HCT116 (cell line): ENCODE measurements at regions not wholly inside any gene's neighbourhood (a gene's known extent, or its start where the extent isn't known, plus 50 kb on each side); places are given as distances from the start of the nearest gene placed in this dataset.

Experiments
- ATAC-seq: fragments of 200-7000 bp; cut with Tn5 transposase; 2 replicates; pipeline ENCODE4 v1.9.1; 2020; ENCODE audit warnings: mild to moderate bottlenecking, moderate library complexity
- BruUV-seq: library from RNA; stranded (reverse); fragments of 400-500 nt; replicated peaks from 2 replicates; lab custom pipeline; 2021; lab: Mats Ljungman, UMichigan
- CTCF ChIA-PET: fragments of 300-600 bp; sonication (Branson Sonifier 250); formaldehyde crosslinking; loops from one replicate; lab custom pipeline; 2021; ENCODE audit warnings: antibody characterized with exemption; lab: Charles Lee
- POLR2A ChIA-PET: fragments of 300-600, 350-600 bp; sonication (Branson Sonifier 250); formaldehyde crosslinking; loops from one replicate; lab custom pipeline; 2021; ENCODE audit warnings: antibody characterized with exemption; lab: Charles Lee
- RAD21 ChIA-PET, 2 experiments: fragments of 300-600 bp; sonication (Branson Sonifier 250); formaldehyde crosslinking; loops; one replicate each; lab custom pipeline; 2023; ENCODE audit warnings: low total read pairs in 2 of 2; ENCODE audit not compliant: uncharacterized antibody in 2 of 2, unreplicated experiment in 2 of 2, low non-redundant PET in 1 of 2; lab: Charles Lee
- DNase-seq: peaks from one replicate; pipeline ENCODE4 v3.0.0-alpha.2; 2010; ENCODE audit warnings: low read depth, low spot score
- H2AFZ ChIP-seq: fragments of 200-600 bp; shearing (Covaris generic), sonication (generic); 2 replicates; pipeline ENCODE4 v1.6.1; 2017; ENCODE audit warnings: low read depth, mixed run types, mixed read lengths, antibody characterized with exemption, low read length; ENCODE audit not compliant: poor library complexity, severe bottlenecking
- H3K27ac ChIP-seq: 2 replicates; pipeline ENCODE4 v1.5.1; 2012; ENCODE audit warnings: low read depth, low read length
- H3K27me3 ChIP-seq: fragments of 200-600 bp; sonication (generic); 2 replicates; pipeline ENCODE4 v1.6.1; 2016; ENCODE audit warnings: mixed run types, low read length, mixed read lengths; ENCODE audit not compliant: insufficient read depth
- H3K36me3 ChIP-seq, 2 experiments: fragments of 200-500 bp in 1 of 2; fragments of 200-600 bp in 1 of 2; sonication (Bioruptor generic) in 1 of 2; sonication (generic) in 1 of 2; 2 replicates each; pipeline versions ENCODE4 v1.5.1 to v1.6.1; 2014 to 2016; ENCODE audit warnings: low read length in 2 of 2, inconsistent platforms in 1 of 2, mixed read lengths in 1 of 2, mixed run types in 1 of 2; ENCODE audit not compliant: insufficient read depth in 2 of 2, control insufficient read depth in 1 of 2
- H3K4me1 ChIP-seq, 2 experiments: fragments of 200-600 bp in 1 of 2; sonication (generic) in 1 of 2; 2 replicates each; pipeline versions ENCODE4 v1.5.1 to v1.6.1; 2012 to 2017; ENCODE audit warnings: low read length in 2 of 2, inconsistent platforms in 1 of 2, mild to moderate bottlenecking in 1 of 2, mixed read lengths in 1 of 2, mixed run types in 1 of 2, moderate library complexity in 1 of 2; ENCODE audit not compliant: insufficient read depth in 2 of 2, control insufficient read depth in 1 of 2
- H3K4me2 ChIP-seq: fragments of 200-600 bp; sonication (generic); 2 replicates; pipeline ENCODE4 v1.6.1; 2017; ENCODE audit warnings: mixed run types, low read length, mixed read lengths
- H3K4me3 ChIP-seq, 2 experiments: fragments of 200-600 bp in 1 of 2; sonication (generic) in 1 of 2; replicated peaks in 1 of 2; 2 replicates each; pipeline ENCODE4 v1.5.1; 2011 to 2016; ENCODE audit warnings: low read length in 2 of 2, control low read depth in 1 of 2, low read depth in 1 of 2, mild to moderate bottlenecking in 1 of 2, mixed read lengths in 1 of 2, mixed run types in 1 of 2
- H3K79me2 ChIP-seq: fragments of 200-600 bp; sonication (generic); 2 replicates; pipeline ENCODE4 v1.6.1; 2017; ENCODE audit warnings: mild to moderate bottlenecking, mixed run types, low read length, moderate library complexity, mixed read lengths; ENCODE audit not compliant: insufficient read depth
- H3K9ac ChIP-seq: fragments of 200-600 bp; sonication (generic); 2 replicates; pipeline ENCODE4 v1.6.1; 2016; ENCODE audit warnings: low read length, mixed read lengths
- H3K9me2 ChIP-seq: fragments of 200-600 bp; sonication (generic), shearing (Covaris generic); 2 replicates; pipeline ENCODE4 v1.6.1; 2017; ENCODE audit warnings: mixed run types, mild to moderate bottlenecking, moderate library complexity; ENCODE audit not compliant: insufficient read depth
- H3K9me3 ChIP-seq, 2 experiments: fragments of 200-500 bp in 1 of 2; fragments of 200-600 bp in 1 of 2; sonication (Bioruptor generic) in 1 of 2; sonication (generic) in 1 of 2; 2 replicates each; pipeline ENCODE4 v1.6.1; 2014 to 2017; ENCODE audit warnings: low read length in 2 of 2, mixed read lengths in 2 of 2, inconsistent platforms in 1 of 2, low read depth in 1 of 2, mild to moderate bottlenecking in 1 of 2, mixed run types in 1 of 2, moderate library complexity in 1 of 2; ENCODE audit not compliant: control insufficient read depth in 1 of 2, insufficient read depth in 1 of 2
- H4K20me1 ChIP-seq: fragments of 200-600 bp; sonication (generic), shearing (Covaris generic); 2 replicates; pipeline ENCODE4 v1.6.1; 2017; ENCODE audit warnings: mixed run types, mild to moderate bottlenecking, moderate library complexity; ENCODE audit not compliant: insufficient read depth
- CEBPB ChIP-seq: IDR thresholded peaks from 2 replicates; pipeline ENCODE4 v1.6.1; 2012; ENCODE audit warnings: low read depth
- ELF1 ChIP-seq: IDR thresholded peaks from 2 replicates; pipeline ENCODE4 v1.6.1; 2012; ENCODE audit warnings: low read depth, borderline replicate concordance
- JUND ChIP-seq: IDR thresholded peaks from 2 replicates; pipeline ENCODE4 v1.6.1; 2012
- RAD21 ChIP-seq: IDR thresholded peaks from 2 replicates; pipeline ENCODE4 v1.6.1; 2012; ENCODE audit warnings: low read depth, mild to moderate bottlenecking
- SRF ChIP-seq: IDR thresholded peaks from 2 replicates; pipeline ENCODE4 v1.6.1; 2012; ENCODE audit warnings: low read depth
- ZFX ChIP-seq: fragments of 450-650 bp; IDR thresholded peaks from 2 replicates; pipeline ENCODE4 v1.6.1; 2017
- intact Hi-C: fragments of 100-400 bp; cut with micrococcal nuclease; formaldehyde crosslinking; loops from 2 replicates; pipeline ENCODE4 v1.10.0; 2022
- TF ChIP-seq, protein P1 (sequence below): IDR thresholded peaks from 2 replicates; pipeline ENCODE4 v1.6.1; 2012; ENCODE audit warnings: low read depth

DNA sequence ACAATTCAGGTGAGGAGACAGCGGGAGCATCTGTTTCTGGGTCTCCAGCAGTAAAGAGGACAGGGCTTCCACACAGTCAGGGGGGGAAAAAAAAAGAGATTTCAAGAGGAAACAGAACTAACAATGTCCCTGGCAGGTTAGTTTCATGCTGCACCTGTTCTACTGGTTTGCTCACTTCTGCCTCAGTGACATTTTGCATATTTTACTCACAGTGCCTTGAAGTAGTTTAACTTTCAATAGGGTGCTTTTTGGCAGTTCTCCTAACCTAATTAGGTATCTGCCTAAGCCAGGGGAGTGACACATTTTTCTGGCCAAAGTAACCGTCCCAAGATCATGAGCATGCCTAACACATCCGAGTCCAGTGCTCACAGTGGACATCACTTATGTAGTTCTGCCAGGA, 109.0 kb upstream of the ALK start:
- Histone ChIP-seq H3K9ac (no peak overlapping the region), H2AFZ (no peak overlapping the region), H3K4me2 (no peak overlapping the region), H3K9me2 (no peaks in the 10 kb centered on the region), H3K27me3 (peaks cover 69% of the 10 kb centered on the region), H3K79me2 (no peaks in the 10 kb centered on the region), H4K20me1 (no peaks in the 10 kb centered on the region), H3K4me3 (no peak overlapping the region), H3K27ac (no peak overlapping the region), H3K4me1 (no peaks in the 10 kb centered on the region), H3K9me3 (no peaks in the 10 kb centered on the region), H3K36me3 (no peaks in the 10 kb centered on the region)
- POLR2A ChIA-PET = no interaction called here
- TF ChIP-seq JUND = no peak
- TF ChIP-seq ELF1 = no peak
- TF ChIP-seq, protein P1, sequence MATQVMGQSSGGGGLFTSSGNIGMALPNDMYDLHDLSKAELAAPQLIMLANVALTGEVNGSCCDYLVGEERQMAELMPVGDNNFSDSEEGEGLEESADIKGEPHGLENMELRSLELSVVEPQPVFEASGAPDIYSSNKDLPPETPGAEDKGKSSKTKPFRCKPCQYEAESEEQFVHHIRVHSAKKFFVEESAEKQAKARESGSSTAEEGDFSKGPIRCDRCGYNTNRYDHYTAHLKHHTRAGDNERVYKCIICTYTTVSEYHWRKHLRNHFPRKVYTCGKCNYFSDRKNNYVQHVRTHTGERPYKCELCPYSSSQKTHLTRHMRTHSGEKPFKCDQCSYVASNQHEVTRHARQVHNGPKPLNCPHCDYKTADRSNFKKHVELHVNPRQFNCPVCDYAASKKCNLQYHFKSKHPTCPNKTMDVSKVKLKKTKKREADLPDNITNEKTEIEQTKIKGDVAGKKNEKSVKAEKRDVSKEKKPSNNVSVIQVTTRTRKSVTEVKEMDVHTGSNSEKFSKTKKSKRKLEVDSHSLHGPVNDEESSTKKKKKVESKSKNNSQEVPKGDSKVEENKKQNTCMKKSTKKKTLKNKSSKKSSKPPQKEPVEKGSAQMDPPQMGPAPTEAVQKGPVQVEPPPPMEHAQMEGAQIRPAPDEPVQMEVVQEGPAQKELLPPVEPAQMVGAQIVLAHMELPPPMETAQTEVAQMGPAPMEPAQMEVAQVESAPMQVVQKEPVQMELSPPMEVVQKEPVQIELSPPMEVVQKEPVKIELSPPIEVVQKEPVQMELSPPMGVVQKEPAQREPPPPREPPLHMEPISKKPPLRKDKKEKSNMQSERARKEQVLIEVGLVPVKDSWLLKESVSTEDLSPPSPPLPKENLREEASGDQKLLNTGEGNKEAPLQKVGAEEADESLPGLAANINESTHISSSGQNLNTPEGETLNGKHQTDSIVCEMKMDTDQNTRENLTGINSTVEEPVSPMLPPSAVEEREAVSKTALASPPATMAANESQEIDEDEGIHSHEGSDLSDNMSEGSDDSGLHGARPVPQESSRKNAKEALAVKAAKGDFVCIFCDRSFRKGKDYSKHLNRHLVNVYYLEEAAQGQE = no peak
- no peak for TF ChIP-seq CEBPB
- TF ChIP-seq RAD21 = no peak
- TF ChIP-seq SRF = no peak
- TF ChIP-seq ZFX = no peak
- RAD21 ChIA-PET = no interaction called here
- BruUV-seq = no TSS peak
- ATAC-seq (no peak), DNase-seq (no peak)
- intact Hi-C loops = no loop called here
- CTCF ChIA-PET = no interaction called here

DNA sequence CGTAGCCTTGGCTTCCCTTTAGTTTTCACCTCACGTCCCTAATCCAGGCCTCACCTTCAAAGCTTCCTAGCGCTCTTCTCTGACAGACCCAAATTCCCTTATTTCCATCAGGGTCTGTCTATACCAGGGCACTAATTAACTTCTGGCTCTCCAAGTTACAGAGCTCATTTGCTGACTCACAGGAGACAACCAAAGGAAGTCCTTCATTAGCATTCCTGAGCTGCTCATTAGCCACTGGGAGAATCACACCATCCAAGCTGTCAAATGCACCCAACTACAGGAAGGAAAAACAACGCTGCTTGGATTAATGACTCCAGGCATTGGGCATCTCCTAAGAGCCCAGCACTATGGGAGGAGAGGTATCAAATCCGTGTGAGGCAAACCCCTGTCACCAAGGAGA, 109.8 kb upstream of the ALK start:
- no peaks in the 10 kb centered on the region for H3K9me3 ChIP-seq
- POLR2A ChIA-PET = no interaction called here
- no TSS peak for BruUV-seq
- H3K9ac ChIP-seq = no peak overlapping the region
- no peak overlapping the region for H3K27ac ChIP-seq
- no peaks in the 10 kb centered on the region for H3K9me2 ChIP-seq
- no peaks in the 10 kb centered on the region for H3K36me3 ChIP-seq
- no peaks in the 10 kb centered on the region for H4K20me1 ChIP-seq
- H3K27me3 ChIP-seq = peaks cover 71% of the 10 kb centered on the region
- no peaks in the 10 kb centered on the region for H3K79me2 ChIP-seq
- no peak overlapping the region for H3K4me3 ChIP-seq
- no peak overlapping the region for H3K4me2 ChIP-seq
- no peak overlapping the region for H2AFZ ChIP-seq
- CTCF ChIA-PET = no interaction called here
- ATAC-seq (no peak), DNase-seq (no peak)
- no peak for TF ChIP-seq ELF1
- TF ChIP-seq, all 23 proteins: peak for 0
- intact Hi-C loops = no loop called here
- RAD21 ChIA-PET = no interaction called here
- H3K4me1 ChIP-seq = no peaks in the 10 kb centered on the region
